Effector CD8-positive, alpha-beta T cell (primary cell): ENCODE measurements at regions not wholly inside any gene's neighbourhood (a gene's known extent, or its start where the extent isn't known, plus 50 kb on each side); places are given as distances from the start of the nearest gene placed in this dataset.

Experiments used
- DNase-seq: peaks from one replicate; lab custom pipeline; 2025; lab: John Stamatoyannopoulos, UW

- DNase-seq = no peak
These were observed 252.5 kb downstream of the PTPRU start for GRCh38 chr1:29488794-29489311.

- no peak for DNase-seq
These were observed 251.9 kb downstream of the PTPRU start for GRCh38 chr1:29488086-29488793.

- no peak for DNase-seq
These were observed 251.0 kb downstream of the PTPRU start for GRCh38 chr1:29487291-29487690.

- no peak for DNase-seq
These were observed 249.0 kb downstream of the PTPRU start for GRCh38 chr1:29485096-29485925.

- no peak for DNase-seq
These were observed 246.7 kb downstream of the PTPRU start for GRCh38 chr1:29482991-29483390.

GRCh38 chr1:29482064-29482463, 245.7 kb downstream of the PTPRU start:
- no peak for DNase-seq

- no peak for DNase-seq
These were observed 244.7 kb downstream of the PTPRU start for GRCh38 chr1:29481031-29481430.

GRCh38 chr1:29478879-29479278, 242.6 kb downstream of the PTPRU start:
- no peak for DNase-seq

- DNase-seq = no peak
These were observed 241.9 kb downstream of the PTPRU start for GRCh38 chr1:29478151-29478791.

- DNase-seq = no peak
These were observed 239.0 kb downstream of the PTPRU start for GRCh38 chr1:29475326-29475725.

GRCh38 chr1:29474274-29475244, 238.2 kb downstream of the PTPRU start:
- no peak for DNase-seq

- DNase-seq = no peak
These were observed 237.0 kb downstream of the PTPRU start for GRCh38 chr1:29473161-29473855.

- DNase-seq = no peak
These were observed 235.4 kb downstream of the PTPRU start for GRCh38 chr1:29471487-29472313.

- no peak for DNase-seq
These were observed 234.4 kb downstream of the PTPRU start for GRCh38 chr1:29470788-29471119.

GRCh38 chr1:29470087-29470787, 233.9 kb downstream of the PTPRU start:
- no peak for DNase-seq

- DNase-seq = no peak
These were observed 233.1 kb downstream of the PTPRU start for GRCh38 chr1:29469457-29469856.

GRCh38 chr1:29467989-29468900, 231.9 kb downstream of the PTPRU start:
- no peak for DNase-seq

GRCh38 chr1:29466258-29466657, 229.9 kb downstream of the PTPRU start:
- no peak for DNase-seq
